HG03103 (cell line): ENCODE measurements at regions not wholly inside any gene's neighbourhood (a gene's known extent, or its start where the extent isn't known, plus 50 kb on each side); places are given as distances from the start of the nearest gene placed in this dataset.
"Not testable (repeated sequence)": the region's sequence is repeated elsewhere in the genome, so short reads cannot be mapped to it uniquely, and the experiment has no call there.

Source experiments
- ATAC-seq: cut with Tn5 transposase; IDR thresholded peaks from one replicate; pipeline ENCODE4 v1.9.1; 2021; ENCODE audit warnings: low read depth; ENCODE audit not compliant: unreplicated experiment

GRCh38 chr1:104288322-104288721 lies 538.6 kb downstream of the AMY1C start:
- not testable (repeated sequence) for ATAC-seq

GRCh38 chr1:104291156-104291555 lies 541.5 kb downstream of the AMY1C start:
- no peak for ATAC-seq

GRCh38 chr1:104294259-104294658 lies 544.6 kb downstream of the AMY1C start:
- no peak for ATAC-seq

- no peak for ATAC-seq
Measured at GRCh38 chr1:104295511-104295910, 545.8 kb downstream of the AMY1C start.

- ATAC-seq, result no peak
Measured at GRCh38 chr1:104309673-104310072, 560.0 kb downstream of the AMY1C start.

- ATAC-seq, result no peak
Measured at GRCh38 chr1:104315823-104316222, 566.1 kb downstream of the AMY1C start.

GRCh38 chr1:104322131-104322530 lies 572.4 kb downstream of the AMY1C start:
- no peak for ATAC-seq

GRCh38 chr1:104329278-104329677 lies 579.6 kb downstream of the AMY1C start:
- ATAC-seq, result no peak

- no peak for ATAC-seq
Measured at GRCh38 chr1:104331763-104332162, 582.1 kb downstream of the AMY1C start.

- ATAC-seq, result not testable (repeated sequence)
Measured at GRCh38 chr1:104337927-104338326, 588.2 kb downstream of the AMY1C start.

GRCh38 chr1:104341944-104342343 lies 592.2 kb downstream of the AMY1C start:
- no peak for ATAC-seq

- ATAC-seq, result no peak
Measured at GRCh38 chr1:104348277-104348676, 598.6 kb downstream of the AMY1C start.

GRCh38 chr1:104353580-104353979 lies 603.9 kb downstream of the AMY1C start:
- ATAC-seq, result no peak

- no peak for ATAC-seq
Measured at GRCh38 chr1:104358086-104358485, 608.4 kb downstream of the AMY1C start.

GRCh38 chr1:104358621-104359020 lies 608.9 kb downstream of the AMY1C start:
- no peak for ATAC-seq

GRCh38 chr1:104378414-104378813 lies 628.7 kb downstream of the AMY1C start:
- ATAC-seq, result no peak

- no peak for ATAC-seq
Measured at GRCh38 chr1:104380003-104380402, 630.3 kb downstream of the AMY1C start.

GRCh38 chr1:104387716-104388508 lies 638.2 kb downstream of the AMY1C start:
- peak; percentile 54 for ATAC-seq

GRCh38 chr1:104392552-104392951 lies 642.9 kb downstream of the AMY1C start:
- ATAC-seq, result no peak

- no peak for ATAC-seq
Measured at GRCh38 chr1:104402178-104402577, 652.5 kb downstream of the AMY1C start.

- no peak for ATAC-seq
Measured at GRCh38 chr1:104403883-104404282, 654.2 kb downstream of the AMY1C start.

- ATAC-seq, result no peak
Measured at GRCh38 chr1:104406728-104407127, 657.0 kb downstream of the AMY1C start.

GRCh38 chr1:104408268-104408667 lies 658.6 kb downstream of the AMY1C start:
- ATAC-seq, result no peak
